Amygdala (tissue), 56 donors: ENCODE measurements at regions not wholly inside any gene's neighbourhood (a gene's known extent, or its start where the extent isn't known, plus 50 kb on each side); places are given as distances from the start of the nearest gene placed in this dataset.

Experiments used
- DNase-seq, 56 donors: peaks; one replicate each; lab custom pipeline; 2025; lab: John Stamatoyannopoulos, UW

DNA sequence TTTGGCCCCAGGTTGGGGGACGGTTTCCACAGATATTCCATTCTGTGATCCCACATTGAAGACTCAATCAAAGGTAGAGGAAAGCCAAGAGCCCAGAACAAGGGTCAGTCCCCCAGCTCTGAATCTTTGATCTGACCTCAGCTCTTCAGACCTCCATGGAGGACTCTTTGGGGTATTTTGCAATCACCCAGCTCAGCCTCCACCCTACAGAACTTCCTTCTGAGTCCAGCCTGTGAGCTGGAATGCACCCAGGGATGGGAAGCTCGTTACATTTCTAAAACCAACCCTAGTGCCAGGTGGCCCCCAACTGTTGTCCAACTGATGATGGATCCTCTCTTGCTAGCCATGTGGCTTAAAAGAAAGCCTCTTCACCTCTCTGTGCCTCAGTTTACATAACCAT is 335.3 kb downstream of the MN1 start:
- no peak for DNase-seq

DNA sequence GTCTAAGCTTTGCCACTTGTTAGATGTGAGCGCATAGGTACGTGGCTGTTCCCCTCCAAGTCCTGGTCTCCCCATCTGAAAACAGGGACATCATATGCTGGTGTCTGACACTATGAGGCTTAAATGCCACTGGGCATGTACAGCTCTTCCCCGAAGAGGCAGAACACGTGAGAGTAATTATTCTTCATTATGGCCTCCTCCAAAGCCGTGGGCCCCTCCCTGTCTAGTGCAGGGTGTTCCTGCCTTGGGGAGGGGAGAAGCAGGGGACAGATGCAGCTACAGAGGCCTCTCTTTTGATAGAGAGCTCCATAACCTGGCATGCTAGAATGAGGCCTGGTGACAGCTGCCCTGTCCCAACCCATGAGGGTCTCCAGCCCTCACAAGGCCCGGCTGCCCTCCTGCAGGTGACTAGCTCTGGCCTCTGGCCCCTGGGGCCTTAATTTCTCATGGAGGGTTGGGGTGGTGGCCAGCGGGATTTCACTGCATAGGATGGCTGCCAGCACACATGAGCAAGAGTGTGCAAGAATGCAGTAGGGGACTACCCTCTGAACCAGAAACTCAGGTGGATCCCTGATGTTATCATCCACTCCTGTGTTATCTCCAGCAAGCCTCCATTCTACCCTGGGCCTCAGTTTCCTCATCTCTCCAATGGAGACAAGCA is 334.6 kb downstream of the MN1 start:
- DNase-seq = no peak

DNA sequence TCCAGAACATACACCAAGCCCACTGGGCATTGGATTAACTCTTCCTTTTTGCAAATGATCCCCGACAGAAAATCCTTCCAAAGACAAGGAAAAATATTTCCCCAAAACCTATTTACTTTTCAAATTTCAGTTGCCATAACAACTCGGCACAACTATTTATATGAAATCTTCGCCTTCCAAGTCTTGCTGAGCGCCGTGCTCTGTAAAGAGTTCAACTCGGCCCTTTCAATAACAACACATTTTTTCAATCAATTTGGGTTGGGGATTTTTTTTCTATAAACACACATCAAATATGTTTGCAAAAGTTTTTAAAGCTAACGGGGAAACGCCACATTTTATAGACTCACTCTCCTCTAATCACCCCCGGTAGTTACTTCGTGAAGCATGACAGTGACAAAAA is 333.8 kb downstream of the MN1 start:
- DNase-seq = no peak

DNA sequence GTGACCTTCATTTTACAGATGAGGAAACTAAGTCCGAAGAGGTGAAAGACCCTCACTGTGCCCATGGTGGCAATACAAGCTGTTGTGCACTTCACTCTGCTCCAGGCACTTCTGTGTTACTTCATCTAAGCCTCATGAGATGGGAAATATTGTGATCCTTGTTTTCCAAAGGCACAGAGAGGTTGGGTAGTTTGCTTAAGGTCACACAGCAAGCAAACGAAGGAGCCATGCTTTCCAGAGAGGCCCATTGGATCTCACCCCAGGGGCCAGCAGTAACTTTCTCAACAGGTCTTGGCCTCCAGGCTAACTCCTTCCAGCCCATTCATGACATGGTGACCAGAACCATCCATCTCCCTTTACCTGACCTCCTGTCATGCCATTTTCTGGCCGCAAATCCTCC is 332.8 kb downstream of the MN1 start:
- DNase-seq = no peak

DNA sequence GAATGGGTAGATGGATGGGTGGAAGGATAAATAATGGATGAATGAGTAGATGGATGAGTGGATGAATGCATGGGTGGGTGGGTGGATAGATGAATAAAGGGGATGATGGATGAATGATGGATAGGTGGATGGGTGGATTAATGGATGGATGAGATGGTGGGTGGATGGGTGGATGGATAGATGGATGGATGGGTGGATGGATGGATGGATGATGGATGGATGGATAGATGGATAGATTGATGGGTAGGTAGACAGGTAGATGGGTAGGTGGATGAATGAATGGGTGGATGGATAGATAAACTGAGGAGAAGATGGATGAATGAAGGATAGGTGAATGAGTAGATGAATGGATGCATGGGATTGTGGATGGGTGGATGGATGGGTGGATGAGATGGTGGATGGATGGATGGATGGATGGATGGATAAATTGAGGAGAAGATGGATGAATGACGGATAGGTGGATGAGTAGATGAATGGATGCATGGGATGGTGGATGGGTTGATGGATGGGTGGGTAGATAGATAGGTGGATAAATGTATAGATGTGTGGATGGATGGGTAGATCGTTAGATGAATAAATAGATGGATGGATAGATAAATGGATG is 331.3 kb downstream of the MN1 start:
- no peak for DNase-seq

DNA sequence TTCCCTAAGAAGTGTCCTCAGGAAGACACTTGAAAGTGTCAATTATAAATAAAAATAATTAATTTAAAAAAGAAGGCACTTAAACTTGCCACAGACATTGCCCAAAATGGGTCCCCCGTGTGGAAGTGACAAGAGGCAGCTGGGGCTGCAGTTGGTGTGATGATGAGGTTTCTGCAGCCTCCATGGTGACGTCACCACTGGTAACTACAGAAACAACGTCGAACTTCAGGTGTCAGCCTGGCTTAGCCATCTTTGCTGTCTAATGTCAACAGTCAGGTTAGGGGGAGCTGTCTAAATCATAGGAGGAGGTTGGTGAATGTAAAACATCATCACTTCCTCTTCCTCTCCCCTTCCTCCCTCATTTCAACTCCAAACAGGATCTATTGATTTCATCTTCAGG is 328.6 kb downstream of the MN1 start:
- no peak for DNase-seq

DNA sequence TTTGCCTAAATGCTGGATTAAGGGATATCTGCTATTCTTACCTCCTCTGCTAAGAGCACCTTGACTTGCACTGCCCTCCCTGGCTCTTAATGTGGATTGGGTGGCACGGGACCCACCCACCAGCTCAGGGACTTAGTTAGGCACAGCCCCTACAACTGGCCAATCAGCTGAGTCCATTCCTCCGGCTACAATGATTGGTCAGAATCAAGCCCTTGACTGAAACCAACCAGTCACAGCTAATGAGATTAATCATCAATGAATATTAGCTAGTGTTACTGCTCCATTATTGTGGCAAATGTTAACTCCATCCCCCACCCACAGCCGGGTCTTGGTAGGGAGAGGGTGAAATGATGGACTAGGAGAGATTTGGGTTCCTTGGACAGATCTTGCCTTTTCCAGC is 328.0 kb downstream of the MN1 start:
- no peak for DNase-seq

DNA sequence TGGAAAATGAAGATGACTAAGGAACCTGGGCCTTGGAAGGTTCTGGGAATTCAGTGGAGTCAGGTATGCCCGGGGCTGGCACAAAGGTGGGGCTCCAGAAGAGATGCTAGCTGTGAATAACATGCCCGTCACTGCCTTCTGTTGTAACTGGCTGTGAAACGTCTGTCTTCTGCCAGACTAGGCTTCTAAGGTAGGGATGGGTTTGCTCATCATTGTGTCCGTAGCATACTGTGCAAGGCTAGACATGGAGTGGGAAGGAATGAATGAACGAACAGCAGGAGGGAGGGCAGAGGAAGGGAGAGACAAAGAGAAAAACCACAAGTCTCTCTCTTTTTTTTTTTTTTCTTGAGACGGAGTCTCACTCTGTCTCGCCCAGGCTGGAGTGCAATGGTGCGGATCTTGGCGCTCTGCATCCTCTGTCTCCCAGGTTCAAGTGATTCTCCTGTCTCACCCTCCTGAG is 327.4 kb downstream of the MN1 start:
- DNase-seq = no peak

DNA sequence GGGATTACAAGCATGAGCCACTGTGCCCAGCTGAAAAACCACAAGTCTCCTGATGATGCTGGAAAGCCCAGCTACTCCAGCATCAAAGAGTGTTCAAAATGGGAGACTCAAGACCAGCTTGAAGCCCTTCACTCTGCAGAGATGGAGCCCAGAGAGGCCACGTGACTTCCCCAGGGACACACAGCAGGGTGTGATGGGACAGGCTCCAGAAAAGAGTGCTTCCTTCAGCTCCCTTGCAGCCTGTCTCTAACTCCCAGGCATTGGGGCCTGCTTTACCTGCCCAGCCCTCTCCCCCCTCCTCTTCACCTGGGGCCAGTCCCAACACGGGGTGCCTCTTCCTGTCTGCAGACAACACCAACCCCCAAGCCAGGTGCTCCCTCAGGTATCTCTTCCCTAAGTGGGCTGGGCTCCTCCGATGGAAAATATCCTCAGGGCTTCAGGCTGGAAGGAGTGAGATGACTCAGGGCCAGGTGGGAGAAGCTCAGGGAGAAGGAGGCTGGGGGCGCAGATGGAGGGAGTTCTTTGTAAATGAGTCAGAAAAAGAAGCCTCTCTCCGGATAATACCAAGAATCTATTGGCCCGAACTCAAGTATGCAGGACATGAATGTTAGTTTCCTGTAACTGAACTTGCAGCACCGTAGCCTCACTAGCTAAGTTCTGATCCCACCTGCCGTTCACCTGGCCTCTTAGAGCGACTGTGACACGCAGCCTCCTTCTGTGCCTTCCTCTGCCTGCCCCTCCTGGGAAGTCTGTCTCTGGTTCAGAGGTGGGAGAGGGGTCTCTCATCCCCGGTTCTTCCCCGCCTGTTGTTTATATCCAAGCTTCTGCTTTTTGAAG is 326.6 kb downstream of the MN1 start:
- peak in 1 of 56 donors; percentile 4 for DNase-seq

DNA sequence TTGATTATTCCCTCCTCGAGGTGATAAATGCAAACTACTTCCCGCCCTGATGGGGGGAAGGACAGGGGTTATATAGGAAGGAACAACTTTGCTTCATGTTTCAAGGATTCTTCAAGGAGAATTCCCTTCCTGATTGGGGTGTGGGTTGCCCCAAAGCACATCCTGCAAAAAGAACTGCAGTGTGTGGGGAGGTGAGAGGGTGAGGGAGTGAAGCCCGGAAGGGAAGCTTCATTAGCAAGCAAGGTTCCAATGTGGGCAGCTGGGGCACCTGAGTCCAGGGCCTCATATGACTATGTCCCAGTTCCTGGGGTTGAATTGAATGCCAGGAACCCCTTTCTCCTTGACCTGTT is 326.0 kb downstream of the MN1 start:
- DNase-seq = no peak

DNA sequence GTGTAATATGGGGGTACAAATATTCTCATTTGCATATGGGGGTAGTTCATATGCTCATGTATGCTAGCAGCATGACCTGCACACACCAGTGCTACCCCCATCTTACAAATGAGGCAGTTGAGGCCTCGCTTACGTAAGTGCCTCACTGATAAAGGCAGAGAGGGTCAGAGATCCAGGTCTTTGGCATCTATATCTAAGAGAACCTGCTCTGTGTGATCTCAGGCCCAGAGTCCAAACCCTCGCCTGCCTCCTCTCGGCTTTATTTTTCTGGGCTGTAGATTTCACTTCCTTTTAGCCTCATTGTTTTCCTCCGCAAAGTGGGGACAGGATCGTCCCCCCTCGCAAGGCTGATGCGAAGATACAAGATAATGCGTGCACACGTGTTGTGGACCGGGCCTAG is 325.2 kb downstream of the MN1 start:
- no peak for DNase-seq

DNA sequence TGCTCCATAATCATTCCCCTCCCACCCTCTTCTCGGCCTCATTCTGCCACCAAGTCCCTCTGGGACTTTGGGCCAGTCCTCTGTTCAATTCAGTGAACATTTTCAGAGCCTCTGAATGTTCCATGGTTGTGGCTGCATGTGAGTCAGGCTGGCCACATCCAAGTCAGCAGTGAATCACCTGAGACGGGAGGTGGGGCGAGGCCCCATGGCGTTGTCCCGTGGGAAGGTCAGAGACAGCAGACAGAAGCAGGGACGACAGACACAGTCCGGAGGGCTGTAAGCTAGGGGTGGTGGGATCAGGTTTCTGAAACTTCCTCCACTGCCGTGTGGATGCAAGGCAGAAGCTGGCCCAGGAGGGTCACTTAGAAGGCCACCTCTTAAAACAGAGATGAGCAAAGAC is 324.8 kb downstream of the MN1 start:
- no peak for DNase-seq

DNA sequence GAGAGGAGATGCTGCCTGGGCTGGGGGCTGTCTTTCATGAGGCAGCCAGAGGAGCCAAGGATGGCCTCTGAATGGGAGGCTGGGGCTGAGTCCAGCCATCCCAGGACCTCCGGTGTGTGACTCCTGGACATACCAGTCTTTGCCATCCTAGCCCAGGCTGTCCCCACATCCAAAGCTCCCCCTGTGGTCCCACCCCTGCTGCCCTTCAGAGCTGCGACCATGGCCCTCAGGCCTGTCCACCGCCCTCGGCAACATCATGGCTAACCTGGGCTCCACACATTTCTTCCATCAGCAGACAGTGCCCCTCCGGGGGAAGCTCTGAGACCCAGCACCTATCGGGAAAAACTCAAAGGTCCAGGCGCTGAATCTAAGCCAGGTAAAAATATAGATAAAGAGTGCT is 324.4 kb downstream of the MN1 start:
- no peak for DNase-seq

DNA sequence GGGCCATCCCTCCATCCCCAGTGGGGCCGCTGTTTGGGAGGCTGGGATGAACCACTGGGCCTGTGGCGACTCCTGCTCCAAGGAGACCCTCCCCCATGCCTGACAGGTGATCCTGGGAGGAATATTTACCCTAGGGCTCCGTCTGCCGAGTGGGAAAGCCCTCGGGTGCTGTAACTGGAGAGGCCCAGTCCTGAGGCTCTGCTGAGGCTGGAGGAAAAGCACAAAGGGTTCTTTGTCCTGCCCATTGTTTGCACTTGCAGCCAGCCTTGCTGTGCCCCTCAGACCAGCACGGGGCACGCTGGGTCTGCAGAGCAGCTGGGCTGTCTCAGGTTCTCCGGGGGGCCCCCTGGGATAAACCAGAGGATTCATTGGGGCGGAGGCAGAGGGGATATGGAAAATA is 321.1 kb downstream of the MN1 start:
- DNase-seq = peak in 40 of 56 donors; percentile 4 to 67 (median 36)

DNA sequence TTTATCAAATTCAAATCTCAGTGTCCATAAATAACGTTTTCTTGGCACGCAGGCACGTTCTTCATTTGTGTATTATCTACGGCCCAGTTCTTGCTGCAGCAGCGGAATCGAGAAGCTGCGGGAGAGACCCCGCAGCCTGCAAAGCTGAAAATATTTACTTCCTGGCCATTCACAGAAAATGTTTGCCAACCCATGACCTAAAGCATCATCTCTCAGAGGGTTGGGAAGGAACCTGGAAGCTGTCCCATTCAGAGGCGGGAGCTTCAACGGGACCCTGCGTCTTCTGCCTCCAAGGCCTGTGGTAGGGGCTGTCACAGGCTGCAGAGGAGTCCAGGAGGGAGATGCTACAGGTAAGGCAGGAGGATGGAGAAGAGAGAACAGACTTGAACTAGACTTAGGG is 319.2 kb downstream of the MN1 start:
- no peak for DNase-seq

DNA sequence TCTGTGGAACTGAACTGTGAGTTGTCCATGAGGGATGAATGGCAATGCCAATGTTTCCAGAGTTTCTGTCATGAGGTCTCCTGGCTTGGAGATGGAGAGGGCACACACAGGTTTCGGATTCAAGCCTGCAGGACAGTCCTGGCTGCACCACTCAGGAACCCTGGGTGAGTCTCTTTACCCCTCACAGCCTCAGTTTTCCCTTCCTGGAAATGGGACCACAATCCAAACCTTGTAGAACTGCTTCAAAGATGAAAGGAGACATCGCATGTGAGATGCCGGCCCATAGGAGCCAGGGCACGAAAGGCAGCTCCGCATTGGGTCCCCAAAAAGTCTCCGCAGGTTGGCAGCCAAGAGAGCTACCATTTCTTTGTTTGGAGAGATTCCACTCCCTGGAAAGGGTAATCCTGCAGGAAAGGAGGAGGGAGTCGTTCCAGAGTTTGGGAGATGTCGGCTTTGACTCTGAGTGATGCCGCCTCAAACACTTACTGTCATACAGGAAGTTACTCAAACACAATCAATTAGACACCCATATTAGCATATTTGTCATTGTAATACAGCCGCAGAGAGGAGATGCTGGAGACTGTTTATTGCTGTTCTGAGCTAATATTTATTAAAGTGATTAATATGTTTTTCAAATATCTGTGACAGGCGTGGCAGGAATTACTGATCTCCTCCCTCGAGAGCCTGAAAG is 318.3 kb downstream of the MN1 start:
- DNase-seq = no peak

DNA sequence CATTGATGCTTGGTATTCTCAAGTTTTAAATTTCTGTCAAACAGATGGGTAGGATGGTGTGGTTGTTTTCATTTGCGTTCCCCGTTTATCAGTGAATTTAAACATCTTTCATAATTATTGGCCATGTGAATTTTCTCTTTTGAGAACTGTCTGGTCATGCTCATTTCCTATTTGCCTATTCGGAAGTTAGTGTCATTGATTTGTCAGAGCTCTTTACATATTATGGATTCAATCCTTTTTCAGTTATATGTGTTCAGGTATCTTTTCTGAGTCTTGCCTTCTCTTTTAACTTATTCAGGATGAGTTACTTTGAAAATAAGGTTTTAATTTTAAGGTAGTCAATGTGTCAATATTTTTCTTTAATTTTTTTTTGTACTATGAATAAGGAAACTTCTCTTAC is 315.7 kb downstream of the MN1 start:
- DNase-seq = no peak

DNA sequence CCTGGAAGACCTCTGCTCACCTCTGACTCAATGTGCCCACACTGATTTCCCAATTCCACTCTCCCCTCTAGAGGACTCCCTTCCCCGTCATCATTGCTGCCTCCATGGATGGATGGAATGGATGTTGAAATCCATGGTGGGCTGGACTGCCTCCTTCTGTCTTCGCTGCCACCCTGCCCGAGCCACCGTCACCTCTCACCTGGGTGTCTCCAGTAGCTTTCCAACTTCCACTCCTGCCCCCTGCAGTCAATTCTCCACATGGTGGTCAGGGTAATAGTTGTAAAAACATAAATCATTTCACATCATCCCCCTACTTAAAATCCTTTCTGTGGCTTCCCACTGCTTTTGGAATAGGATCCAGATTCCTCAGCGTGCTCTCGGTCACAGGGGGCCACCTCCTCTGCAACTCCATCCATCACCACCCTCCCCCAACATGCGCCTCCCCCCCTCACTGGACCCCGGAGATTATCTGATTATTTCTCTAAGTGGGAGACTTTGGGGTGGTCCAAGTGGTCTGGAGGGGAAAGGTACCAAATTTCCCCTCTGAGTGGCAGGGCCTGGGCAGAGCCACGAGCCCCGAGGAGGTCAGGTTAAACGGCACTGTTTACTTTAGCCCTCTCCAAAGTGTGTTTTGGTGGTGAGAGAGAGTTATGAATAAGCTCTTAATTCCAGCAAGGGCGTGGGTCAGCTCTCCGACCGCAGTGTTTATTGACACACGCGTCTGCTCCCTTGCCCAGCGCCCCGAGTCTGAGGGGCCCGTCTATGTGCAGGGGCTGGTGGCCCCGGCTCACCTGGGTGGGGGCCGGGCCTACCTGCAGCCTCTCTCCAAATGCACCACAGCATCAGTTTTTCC is 313.7 kb downstream of the MN1 start:
- DNase-seq = no peak

DNA sequence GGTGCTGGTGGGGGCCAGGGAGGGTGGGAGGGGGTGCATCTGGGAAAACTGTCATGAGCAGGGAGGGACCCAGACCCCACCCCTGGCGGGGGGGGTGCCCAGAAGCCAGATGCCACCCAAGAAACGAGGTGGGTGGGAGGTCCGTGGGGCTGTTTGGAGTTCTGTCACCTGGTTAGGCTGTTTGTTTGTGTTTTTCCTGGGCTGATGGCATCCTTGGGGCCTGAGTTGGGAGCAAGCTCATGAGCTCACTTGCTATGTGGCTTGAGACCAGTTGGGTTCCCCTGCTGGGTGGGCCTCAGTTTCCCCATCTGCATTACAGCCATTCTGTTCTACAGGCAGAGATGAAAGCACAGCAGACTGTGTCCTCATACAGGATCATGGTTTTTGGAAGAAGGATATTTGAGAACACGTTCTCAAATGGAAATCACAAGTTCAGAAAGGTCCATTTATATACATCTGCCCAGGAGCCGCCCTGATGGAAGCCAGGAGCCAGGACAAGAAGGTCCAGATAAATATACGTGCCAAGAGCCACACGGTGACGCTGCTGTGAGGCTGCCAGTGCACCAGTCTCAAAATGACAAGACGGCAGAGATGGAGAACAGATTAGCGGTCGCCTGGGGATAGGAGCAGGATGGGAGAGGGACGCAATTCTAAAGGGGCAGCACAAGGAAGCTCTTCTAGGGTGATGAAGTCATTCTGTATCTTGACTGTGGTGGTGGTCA is 312.9 kb downstream of the MN1 start:
- DNase-seq = no peak
